ENCODE measurements at regions not wholly inside any gene's neighbourhood (a gene's known extent, or its start where the extent isn't known, plus 50 kb on each side); places are given as distances from the start of the nearest gene placed in this dataset.

GRCh38 chr7:67771846-67772605, 775.4 kb downstream of the TYW1 start:
- DNase-seq = no peak

GRCh38 chr7:67773081-67773480, 776.4 kb downstream of the TYW1 start:
- no peak for DNase-seq

DNA sequence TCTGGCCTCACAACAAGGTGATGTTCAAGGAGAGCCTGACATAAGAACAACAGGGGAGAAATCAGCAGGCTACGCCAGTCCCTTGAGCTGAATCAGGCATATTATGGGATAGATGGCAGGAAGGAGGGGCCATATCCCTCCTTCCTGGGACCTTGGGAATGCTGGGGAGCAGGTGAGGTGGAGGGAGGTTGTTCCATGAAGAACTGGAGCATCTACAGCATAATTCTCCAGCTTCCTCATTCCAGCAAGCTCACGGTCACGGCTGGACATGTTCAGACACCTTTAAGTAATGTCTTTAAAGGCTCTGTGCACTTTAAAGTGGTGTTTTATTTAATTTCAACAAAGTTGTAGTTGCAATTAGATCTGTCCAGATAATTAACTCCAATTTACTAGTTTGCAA, 780.5 kb downstream of the TYW1 start:
- no peak for DNase-seq

DNA sequence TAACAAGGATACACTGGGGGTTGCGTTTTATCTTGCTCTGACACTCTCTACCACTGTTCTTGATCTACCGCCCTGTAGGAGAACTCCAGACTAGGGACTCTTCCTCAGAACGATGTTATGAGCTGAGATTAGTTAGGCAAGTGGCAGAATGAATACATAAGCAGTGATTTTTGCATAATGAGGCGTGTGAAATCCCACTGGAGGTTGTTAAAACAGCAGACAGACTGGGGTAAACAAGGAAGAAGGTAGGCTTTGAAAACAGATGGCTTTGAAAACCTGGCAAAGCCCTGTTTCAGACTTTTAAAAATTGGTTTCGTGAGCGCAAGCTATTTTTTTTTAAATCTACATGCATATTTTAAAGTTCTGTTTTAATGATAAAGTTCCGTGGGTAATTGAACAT, 785.2 kb downstream of the TYW1 start:
- no peak for DNase-seq

DNA sequence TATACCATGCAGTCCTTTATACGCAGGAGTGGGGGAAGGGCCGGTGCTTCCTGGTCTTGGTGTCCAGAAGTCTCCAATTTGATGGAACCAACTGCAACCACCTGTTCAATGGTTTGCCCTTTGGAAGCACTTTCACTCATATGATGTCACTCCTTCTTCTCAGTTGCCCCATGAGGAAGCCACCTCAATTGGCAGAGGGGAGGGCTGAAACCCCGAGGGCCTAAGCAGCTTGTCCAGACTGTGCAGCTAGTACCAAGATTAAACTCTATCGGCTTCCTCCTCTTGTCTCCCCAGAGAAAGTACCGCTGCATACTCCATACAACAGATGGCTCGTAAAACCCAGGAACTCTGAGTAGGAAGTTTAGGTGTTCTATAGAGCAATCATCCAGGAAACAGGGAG, 789.4 kb downstream of the TYW1 start:
- no peak for DNase-seq

DNA sequence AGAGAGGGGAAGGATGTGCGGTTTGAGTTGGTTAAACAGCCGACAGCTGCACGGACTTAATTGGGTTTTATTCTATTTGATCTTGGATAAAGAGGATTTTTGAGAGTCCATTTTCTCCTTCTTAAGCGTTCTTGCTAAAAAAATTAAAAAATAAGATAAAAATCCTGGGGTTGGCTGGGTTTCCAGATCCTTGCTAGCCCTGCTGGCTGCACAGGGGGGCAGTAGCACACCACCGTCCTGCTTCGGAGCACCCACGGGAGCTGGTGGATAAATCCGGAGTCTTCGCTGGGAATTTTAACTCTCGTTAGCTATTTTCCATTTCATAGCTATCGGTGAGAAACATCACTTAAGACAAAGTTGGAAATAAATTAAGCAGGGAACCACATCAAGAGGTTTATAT, 792.0 kb downstream of the TYW1 start:
- DNase-seq = no peak

GRCh38 chr7:67791918-67792317, 795.3 kb downstream of the TYW1 start:
- no peak for DNase-seq

DNA sequence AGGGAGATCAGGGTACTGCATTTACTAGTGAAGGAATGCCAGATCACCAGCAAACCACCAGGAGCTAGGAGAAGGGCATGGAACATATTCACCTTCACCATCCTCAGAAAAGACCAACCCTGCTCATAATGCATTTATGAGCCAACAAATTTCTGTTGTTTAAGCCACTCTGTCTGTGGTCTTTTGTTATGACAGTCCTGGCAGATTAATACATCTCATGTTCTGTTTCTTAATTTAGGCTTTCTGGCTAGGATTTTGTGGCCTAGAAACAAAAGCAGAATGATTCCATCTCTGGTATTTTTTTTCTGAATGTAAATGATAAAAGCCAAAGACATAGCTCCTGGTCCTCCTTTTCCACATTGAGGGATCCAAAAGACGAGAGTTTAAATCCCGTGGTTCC, 797.9 kb downstream of the TYW1 start:
- DNase-seq = no peak

- no peak for DNase-seq
These were observed 807.2 kb downstream of the TYW1 start for GRCh38 chr7:67803789-67804188.

DNA sequence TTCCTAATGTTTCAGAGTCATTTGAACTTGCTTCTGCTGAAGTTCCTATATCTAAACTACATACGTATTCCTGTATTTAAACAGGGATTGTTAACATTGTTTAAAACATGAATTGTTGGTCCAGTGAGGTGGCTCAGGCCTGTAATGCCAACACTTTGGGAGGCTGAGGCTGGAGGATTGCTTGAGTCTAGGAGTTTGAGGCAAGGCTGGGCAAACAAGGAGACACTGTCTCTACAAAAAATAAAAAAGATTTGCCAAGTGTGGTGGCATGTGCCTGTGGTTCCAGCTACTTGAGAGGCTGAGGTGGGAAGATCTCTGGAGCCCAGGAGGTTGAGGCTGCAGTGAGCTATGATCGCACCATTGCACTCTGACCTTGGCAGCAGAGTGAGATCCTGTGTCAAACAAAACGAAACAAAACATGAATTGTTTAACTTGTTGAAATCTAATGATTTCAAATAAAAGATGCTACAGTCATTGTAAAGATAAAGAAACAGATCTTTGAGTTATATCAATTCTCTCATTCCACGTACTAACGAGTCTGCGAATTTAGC, 809.4 kb downstream of the TYW1 start:
- no peak for DNase-seq

DNA sequence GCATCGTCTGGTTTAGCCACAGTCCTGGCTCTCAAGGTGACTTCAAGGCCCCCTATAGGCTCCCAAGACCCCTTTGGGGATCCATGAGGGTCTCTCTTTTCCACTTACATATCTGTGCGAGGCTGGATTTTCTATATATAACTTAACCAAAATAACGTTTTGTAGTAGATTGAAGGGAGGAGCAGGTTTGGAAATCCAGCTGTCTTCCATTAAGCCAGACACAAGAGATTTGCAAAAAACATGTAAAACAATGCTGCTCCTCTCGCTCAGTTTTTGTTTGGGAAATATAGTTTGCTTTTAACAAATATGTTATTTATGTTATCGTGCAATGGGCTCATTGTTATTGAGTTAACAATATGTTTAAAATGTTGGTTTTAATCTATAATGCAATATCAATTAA, 811.2 kb downstream of the TYW1 start:
- DNase-seq = no peak

DNA sequence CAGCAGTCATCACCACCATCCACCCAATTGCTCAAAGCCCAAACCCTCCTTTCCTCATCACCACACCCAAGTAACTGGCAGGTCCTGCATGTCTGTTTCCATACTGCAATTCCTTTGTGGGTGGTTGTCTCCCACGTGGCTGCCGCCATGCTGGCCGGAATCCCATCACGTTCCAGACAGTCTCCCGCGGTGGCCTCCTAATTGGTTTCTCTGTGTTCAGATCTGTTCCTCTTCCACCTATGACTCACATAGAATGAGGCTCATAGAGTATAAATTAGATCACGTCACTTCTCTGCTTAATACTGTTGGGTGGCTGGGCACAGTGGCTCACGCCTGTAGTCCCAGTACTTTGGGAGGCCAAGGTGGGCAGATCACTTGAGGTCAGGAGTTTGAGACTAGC, 813.0 kb downstream of the TYW1 start:
- DNase-seq = no peak

DNA sequence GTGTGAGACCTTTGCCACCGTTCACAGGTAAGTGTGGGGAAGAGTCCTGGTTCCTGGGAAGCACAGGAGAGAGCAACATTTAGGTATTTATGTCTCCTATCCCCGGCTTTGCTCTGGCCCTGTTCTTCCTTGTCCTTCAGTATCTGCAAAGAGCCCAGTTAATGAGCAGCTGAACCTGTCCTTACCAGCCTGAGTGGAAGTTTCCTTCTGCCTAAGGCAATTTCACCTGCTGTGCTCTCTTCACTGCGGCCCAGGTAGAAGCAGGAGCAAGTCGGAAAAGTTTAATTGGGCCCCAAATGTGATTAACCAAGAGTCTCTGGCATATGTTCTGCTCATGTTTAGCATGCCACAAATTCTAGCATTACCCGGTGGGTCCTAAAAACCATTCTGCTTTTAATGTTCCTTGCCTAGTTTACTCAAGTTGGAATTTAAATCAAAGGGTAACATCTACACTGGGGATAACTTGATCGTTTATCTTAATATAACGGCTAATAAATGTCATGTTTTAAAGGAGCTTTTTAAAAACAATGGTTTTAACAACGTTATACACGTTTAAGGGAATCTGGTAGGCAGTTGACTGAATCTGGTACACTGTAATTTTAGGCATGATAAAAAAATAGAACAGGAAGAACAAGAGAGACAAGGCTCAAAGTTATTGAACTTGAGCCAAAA, 817.1 kb downstream of the TYW1 start:
- DNase-seq = no peak

- DNase-seq = no peak
These were observed 820.8 kb downstream of the TYW1 start for GRCh38 chr7:67817481-67817880.

GRCh38 chr7:67821116-67821515, 824.5 kb downstream of the TYW1 start:
- DNase-seq = no peak

GRCh38 chr7:67823345-67823744, 826.7 kb downstream of the TYW1 start:
- DNase-seq = no peak

- no peak for DNase-seq
These were observed 828.7 kb downstream of the TYW1 start for GRCh38 chr7:67825356-67825755.

DNA sequence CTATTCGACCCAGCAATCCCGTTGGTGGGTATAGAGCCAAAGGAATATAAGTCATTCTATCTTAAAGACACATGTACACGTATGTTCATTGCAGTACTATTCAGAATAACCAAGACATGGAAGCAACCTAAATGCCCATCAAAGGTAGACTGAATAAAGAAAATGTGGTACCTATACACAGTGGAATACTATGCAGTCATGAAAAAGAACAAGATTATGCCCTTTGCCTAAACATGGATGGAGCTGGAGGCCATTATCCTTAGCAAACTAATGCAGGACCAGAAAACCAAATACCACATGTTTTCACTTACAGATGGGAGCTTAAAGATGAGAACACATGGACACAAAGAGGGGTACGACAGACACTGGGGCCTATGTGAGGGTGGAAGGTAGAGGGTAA, 845.3 kb downstream of the TYW1 start:
- DNase-seq = no peak

DNA sequence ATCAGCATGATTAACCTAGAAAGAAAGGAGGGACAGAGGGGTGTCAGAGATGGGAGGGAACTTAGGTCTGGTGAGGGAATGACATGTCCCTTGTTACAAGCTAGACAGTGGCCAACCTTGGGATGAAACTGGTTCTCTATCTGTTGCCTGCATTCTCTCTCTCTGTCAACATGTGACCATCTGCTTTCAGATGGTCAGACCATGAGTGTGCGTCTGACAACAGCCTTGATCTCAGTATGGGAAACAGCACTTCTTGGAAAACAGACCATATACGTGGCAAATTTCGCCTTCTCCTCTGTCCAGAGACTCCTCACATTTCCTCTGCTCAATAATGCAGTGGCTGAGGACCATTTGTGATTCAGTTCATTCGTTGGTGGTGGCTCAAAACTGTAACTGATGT, 845.9 kb downstream of the TYW1 start:
- no peak for DNase-seq

GRCh38 chr7:67843001-67843565, 846.5 kb downstream of the TYW1 start:
- DNase-seq = no peak

DNA sequence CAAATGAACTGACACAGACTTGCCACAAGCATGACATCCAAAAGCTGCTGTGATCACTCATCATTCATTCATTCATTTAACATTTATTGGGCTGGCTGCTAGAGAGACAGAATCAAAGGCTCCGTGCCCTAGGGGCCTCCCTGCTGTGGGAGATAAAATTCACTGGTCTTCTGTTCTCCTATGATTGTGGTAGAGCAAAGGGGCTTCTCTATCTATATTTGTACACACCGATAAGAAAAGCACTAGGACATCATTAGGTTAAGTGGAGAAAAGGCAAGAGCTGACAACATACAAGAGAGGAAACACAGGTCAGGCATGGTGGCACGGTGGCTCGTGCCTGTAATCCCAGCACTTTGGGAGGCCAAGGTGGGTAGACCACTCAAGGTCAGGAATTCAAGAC, 847.0 kb downstream of the TYW1 start:
- no peak for DNase-seq

- DNase-seq = no peak
These were observed 850.6 kb downstream of the TYW1 start for GRCh38 chr7:67847092-67847787.

Measured in AML-193 (cell line).